HEK293 (cell line): ENCODE measurements at regions not wholly inside any gene's neighbourhood (a gene's known extent, or its start where the extent isn't known, plus 50 kb on each side); places are given as distances from the start of the nearest gene placed in this dataset.

Experiments
- CTCF ChIA-PET: fragments of 350-600 bp; formaldehyde crosslinking; extraction: SDS; loops from one replicate; lab custom pipeline; 2021; ENCODE audit warnings: antibody characterized with exemption; lab: Yijun Ruan, JAX
- POLR2A ChIA-PET: fragments of 300-600 bp; formaldehyde crosslinking; extraction: SDS; loops from one replicate; lab custom pipeline; 2020; ENCODE audit warnings: antibody characterized with exemption, inconsistent platforms; lab: Yijun Ruan, JAX
- H3K27ac ChIP-seq: fragments of 200-500 bp; sonication (Bioruptor generic); 2 replicates; pipeline ENCODE4 v1.5.1; 2014; ENCODE audit warnings: low read depth, low read length, control low read depth, inconsistent platforms; ENCODE audit errors: extremely low read depth
- H3K36me3 ChIP-seq, 2 experiments: fragments of 200-500 bp in 1 of 2; sonication (Bioruptor generic) in 1 of 2; 1 replicate in 1 of 2; 2 replicates in 1 of 2; pipeline ENCODE4 v1.5.1; 2014 to 2017; ENCODE audit warnings: inconsistent platforms in 2 of 2, low read length in 2 of 2; ENCODE audit not compliant: control insufficient read depth in 2 of 2, insufficient read depth in 1 of 2
- H3K4me1 ChIP-seq: fragments of 200-500 bp; sonication (Bioruptor generic); 2 replicates; pipeline ENCODE4 v1.5.1; 2014; ENCODE audit warnings: mild to moderate bottlenecking, low read length, inconsistent platforms; ENCODE audit not compliant: control insufficient read depth, insufficient read depth
- H3K4me3 ChIP-seq: 2 replicates; pipeline ENCODE4 v1.5.1; 2011; ENCODE audit warnings: low read depth, mild to moderate bottlenecking, control low read depth, low read length, moderate library complexity
- H3K9me3 ChIP-seq: fragments of 200-500 bp; sonication (Bioruptor generic); 2 replicates; pipeline ENCODE4 v1.5.1; 2014; ENCODE audit warnings: low read depth, low read length, inconsistent platforms; ENCODE audit not compliant: control insufficient read depth, insufficient read depth
- BCL6B ChIP-seq: fragments of 450-650 bp; formaldehyde crosslinking; IDR thresholded peaks from 2 replicates; pipeline ENCODE4 v1.5.1; 2017; ENCODE audit warnings: missing biosample characterization, missing genetic modification characterization
- FEZF1 ChIP-seq: fragments of 450-650 bp; formaldehyde crosslinking; IDR thresholded peaks from 2 replicates; pipeline ENCODE4 v1.5.1; 2016; ENCODE audit warnings: missing biosample characterization, missing genetic modification characterization
- GLI4 ChIP-seq: fragments of 450-650 bp; formaldehyde crosslinking; IDR thresholded peaks from 2 replicates; pipeline ENCODE4 v1.5.1; 2016; ENCODE audit warnings: missing biosample characterization, missing genetic modification characterization
- GLIS2 ChIP-seq: fragments of 450-650 bp; formaldehyde crosslinking; IDR thresholded peaks from 2 replicates; pipeline ENCODE4 v1.5.1; 2016; ENCODE audit warnings: missing biosample characterization, missing genetic modification characterization
- IKZF3 ChIP-seq: fragments of 450-650 bp; IDR thresholded peaks from 2 replicates; pipeline ENCODE4 v1.5.0; 2018; ENCODE audit warnings: missing biosample characterization, mild to moderate bottlenecking, missing genetic modification characterization, moderate library complexity
- OVOL3 ChIP-seq: fragments of 450-650 bp; formaldehyde crosslinking; IDR thresholded peaks from 2 replicates; pipeline ENCODE4 v1.5.1; 2016; ENCODE audit warnings: missing biosample characterization, missing genetic modification characterization
- SP3 ChIP-seq: fragments of 450-650 bp; formaldehyde crosslinking; IDR thresholded peaks from 2 replicates; pipeline ENCODE4 v1.5.1; 2016; ENCODE audit warnings: missing biosample characterization, missing genetic modification characterization
- WT1 ChIP-seq: fragments of 450-650 bp; formaldehyde crosslinking; IDR thresholded peaks from 2 replicates; pipeline ENCODE4 v1.5.1; 2016; ENCODE audit warnings: missing biosample characterization, missing genetic modification characterization
- YY1 ChIP-seq: fragments of 450-650 bp; formaldehyde crosslinking; IDR thresholded peaks from 2 replicates; pipeline ENCODE4 v1.5.1; 2018; ENCODE audit warnings: missing biosample characterization, missing genetic modification characterization
- ZBTB11 ChIP-seq: fragments of 450-650 bp; formaldehyde crosslinking; conservative IDR thresholded peaks from 2 replicates; pipeline ENCODE4 v1.5.1; 2016; ENCODE audit warnings: low read depth, missing biosample characterization, missing genetic modification characterization
- ZBTB17 ChIP-seq: fragments of 450-650 bp; formaldehyde crosslinking; IDR thresholded peaks from 2 replicates; pipeline ENCODE4 v1.5.1; 2016; ENCODE audit warnings: missing biosample characterization, missing genetic modification characterization
- ZFP37 ChIP-seq: fragments of 450-650 bp; formaldehyde crosslinking; IDR thresholded peaks from 2 replicates; pipeline ENCODE4 v1.5.1; 2016; ENCODE audit warnings: missing biosample characterization, missing genetic modification characterization
- ZNF114 ChIP-seq: fragments of 450-650 bp; formaldehyde crosslinking; IDR thresholded peaks from 2 replicates; pipeline ENCODE4 v1.5.0; 2017; ENCODE audit warnings: missing biosample characterization, missing genetic modification characterization
- ZNF133 ChIP-seq: fragments of 450-650 bp; formaldehyde crosslinking; IDR thresholded peaks from 2 replicates; pipeline ENCODE4 v1.5.1; 2016; ENCODE audit warnings: missing biosample characterization, missing genetic modification characterization
- ZNF140 ChIP-seq: fragments of 450-650 bp; formaldehyde crosslinking; IDR thresholded peaks from 2 replicates; pipeline ENCODE4 v1.5.1; 2016; ENCODE audit warnings: missing biosample characterization, missing genetic modification characterization
- ZNF18 ChIP-seq: fragments of 450-650 bp; formaldehyde crosslinking; IDR thresholded peaks from 2 replicates; pipeline ENCODE4 v1.5.1; 2016; ENCODE audit warnings: missing biosample characterization, missing genetic modification characterization
- ZNF202 ChIP-seq: fragments of 450-650 bp; formaldehyde crosslinking; IDR thresholded peaks from 2 replicates; pipeline ENCODE4 v1.5.1; 2016; ENCODE audit warnings: missing biosample characterization, missing genetic modification characterization, borderline replicate concordance
- ZNF280C ChIP-seq: fragments of 450-650 bp; formaldehyde crosslinking; IDR thresholded peaks from 2 replicates; pipeline ENCODE4 v1.5.1; 2016; ENCODE audit warnings: missing biosample characterization, missing genetic modification characterization
- ZNF362 ChIP-seq: fragments of 450-650 bp; formaldehyde crosslinking; IDR thresholded peaks from 2 replicates; pipeline ENCODE4 v1.5.1; 2016; ENCODE audit warnings: missing biosample characterization, missing genetic modification characterization
- ZNF48 ChIP-seq: fragments of 450-650 bp; formaldehyde crosslinking; IDR thresholded peaks from 2 replicates; pipeline ENCODE4 v1.5.1; 2016; ENCODE audit warnings: missing biosample characterization, missing genetic modification characterization
- ZNF610 ChIP-seq: fragments of 450-650 bp; formaldehyde crosslinking; IDR thresholded peaks from 2 replicates; pipeline ENCODE4 v1.5.1; 2016; ENCODE audit warnings: missing biosample characterization, missing genetic modification characterization, borderline replicate concordance
- ZNF621 ChIP-seq: fragments of 450-650 bp; formaldehyde crosslinking; IDR thresholded peaks from 2 replicates; pipeline ENCODE4 v1.5.1; 2017; ENCODE audit warnings: missing biosample characterization, missing genetic modification characterization
- ZNF629 ChIP-seq: fragments of 450-650 bp; formaldehyde crosslinking; IDR thresholded peaks from 2 replicates; pipeline ENCODE4 v1.5.1; 2017; ENCODE audit warnings: missing biosample characterization, missing genetic modification characterization
- ZNF639 ChIP-seq: fragments of 450-650 bp; formaldehyde crosslinking; IDR thresholded peaks from 2 replicates; pipeline ENCODE4 v1.5.1; 2016; ENCODE audit warnings: missing biosample characterization, missing genetic modification characterization
- ZNF658 ChIP-seq: fragments of 450-650 bp; formaldehyde crosslinking; IDR thresholded peaks from 2 replicates; pipeline ENCODE4; 2016; ENCODE audit warnings: missing biosample characterization, missing genetic modification characterization
- ZSCAN23 ChIP-seq: fragments of 450-650 bp; formaldehyde crosslinking; IDR thresholded peaks from 2 replicates; pipeline ENCODE4 v1.5.1; 2016; ENCODE audit warnings: missing biosample characterization, missing genetic modification characterization

GRCh38 chr2:186201371-186201770, 284.7 kb upstream of the ZC3H15 start:
- ChIA-PET POLR2A (no interaction called here), CTCF (no interaction called here)
- H3K36me3 ChIP-seq = no peaks in the 10 kb centered on the region
- H3K4me3 ChIP-seq = no peak overlapping the region
- TF ChIP-seq ZFP37 (tag by site-specific recombination) = no peak
- no peak for TF ChIP-seq ZNF658 (tag by site-specific recombination)
- no peak for TF ChIP-seq YY1 (tag by site-specific recombination)
- no peak for TF ChIP-seq ZNF362
- TF ChIP-seq ZNF202 (tag by site-specific recombination) = no peak
- no peak for TF ChIP-seq OVOL3
- no peak for TF ChIP-seq ZBTB11 (tag by site-specific recombination)
- no peak for TF ChIP-seq ZNF48 (tag by site-specific recombination)
- TF ChIP-seq IKZF3 (tag by site-specific recombination) = no peak
- H3K27ac ChIP-seq = no peak overlapping the region
- no peaks in the 10 kb centered on the region for H3K9me3 ChIP-seq
- H3K4me1 ChIP-seq = no peaks in the 10 kb centered on the region

GRCh38 chr2:186205254-186205911, 280.7 kb upstream of the ZC3H15 start:
- Histone ChIP-seq H3K27ac (no peak overlapping the region), H3K9me3 (no peaks in the 10 kb centered on the region), H3K4me1 (no peaks in the 10 kb centered on the region), H3K36me3 (no peaks in the 10 kb centered on the region), H3K4me3 (no peak overlapping the region)
- ChIA-PET CTCF (no interaction called here), POLR2A (no interaction called here)
- TF ChIP-seq FEZF1 (no peak), ZNF621 (no peak), ZNF133 (tag by site-specific recombination) (no peak), ZNF639 (no peak), WT1 (no peak), BCL6B (tag by site-specific recombination) (no peak), GLIS2 (tag by site-specific recombination) (no peak), ZNF18 (tag by site-specific recombination) (no peak), ZNF140 (tag by site-specific recombination) (no peak), ZSCAN23 (tag by site-specific recombination) (no peak), ZBTB17 (tag by site-specific recombination) (no peak), ZNF629 (tag by site-specific recombination) (no peak), GLI4 (tag by site-specific recombination) (no peak), ZNF610 (no peak), ZNF114 (tag by site-specific recombination) (no peak), ZNF280C (tag by site-specific recombination) (no peak), SP3 (tag by site-specific recombination) (no peak)
